ENCODE measurements at regions not wholly inside any gene's neighbourhood (a gene's known extent, or its start where the extent isn't known, plus 50 kb on each side); places are given as distances from the start of the nearest gene placed in this dataset.

- DNase-seq: no peak
Observed at GRCh38 chr3:89052386-89052785, 55.0 kb upstream of the EPHA3 start.

- DNase-seq: no peak
Observed at GRCh38 chr3:89057398-89057797, 50.0 kb upstream of the EPHA3 start.
